Gastroesophageal sphincter (tissue), 3 donors: ENCODE measurements at regions not wholly inside any gene's neighbourhood (a gene's known extent, or its start where the extent isn't known, plus 50 kb on each side); places are given as distances from the start of the nearest gene placed in this dataset.

Experiments
- CTCF ChIP-seq, 4 experiments: fragments of 200-600 bp in 2 of 4; fragments of 450-650 bp in 2 of 4; sonication (generic) in 1 of 4; IDR thresholded peaks; one replicate each; pipeline ENCODE4 v1.5.1; 2017 to 2019; ENCODE audit warnings: antibody characterized with exemption in 4 of 4, mild to moderate bottlenecking in 2 of 4, moderate library complexity in 2 of 4
- POLR2A ChIP-seq, 2 donors: fragments of 450-650 bp; IDR thresholded peaks; one replicate each; pipeline ENCODE4 v1.6.1; 2017; ENCODE audit warnings: antibody characterized with exemption in 2 of 2, mild to moderate bottlenecking in 2 of 2, moderate library complexity in 1 of 2

DNA sequence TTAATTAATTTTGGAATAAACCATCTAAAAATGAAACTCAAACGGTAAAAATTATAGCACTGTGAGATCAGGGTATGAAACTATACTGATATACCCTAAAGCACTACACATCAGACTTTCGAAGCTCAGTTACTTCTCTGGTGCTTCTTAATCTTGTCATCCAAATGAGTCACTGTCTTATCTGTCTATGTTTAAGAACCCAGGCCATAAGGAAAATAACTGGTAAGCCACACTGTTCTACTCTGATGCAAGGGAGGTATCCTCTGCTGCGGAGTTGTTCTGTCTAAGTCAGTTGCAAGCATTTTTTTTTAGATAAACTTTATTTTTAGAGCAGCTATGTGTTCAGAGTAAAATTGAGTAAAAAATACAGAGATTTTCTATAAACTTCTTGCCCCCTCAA, 830.8 kb upstream of the POU3F4 start:
- TF ChIP-seq POLR2A (IDR thresholded peaks at IDR 0.05): no peak
- TF ChIP-seq CTCF (IDR thresholded peaks at IDR 0.05): no peak
